HTR-8/SVneo (cell line): ENCODE measurements at regions not wholly inside any gene's neighbourhood (a gene's known extent, or its start where the extent isn't known, plus 50 kb on each side); places are given as distances from the start of the nearest gene placed in this dataset.

Experiments used
- DNase-seq: peaks from one replicate; pipeline ENCODE4 v3.0.0; 2011; ENCODE audit warnings: low spot score, mixed read lengths; ENCODE audit not compliant: insufficient read length
- FAIRE-seq: peaks from 2 replicates; lab custom pipeline; 2011; peaks lifted over from hg19 to GRCh38; lab: Jason Lieb, UNC

- no peak for FAIRE-seq
- DNase-seq = no peak
Observed at GRCh38 chr4:54933579-54933978, 191.8 kb downstream of the KDR start.

DNA sequence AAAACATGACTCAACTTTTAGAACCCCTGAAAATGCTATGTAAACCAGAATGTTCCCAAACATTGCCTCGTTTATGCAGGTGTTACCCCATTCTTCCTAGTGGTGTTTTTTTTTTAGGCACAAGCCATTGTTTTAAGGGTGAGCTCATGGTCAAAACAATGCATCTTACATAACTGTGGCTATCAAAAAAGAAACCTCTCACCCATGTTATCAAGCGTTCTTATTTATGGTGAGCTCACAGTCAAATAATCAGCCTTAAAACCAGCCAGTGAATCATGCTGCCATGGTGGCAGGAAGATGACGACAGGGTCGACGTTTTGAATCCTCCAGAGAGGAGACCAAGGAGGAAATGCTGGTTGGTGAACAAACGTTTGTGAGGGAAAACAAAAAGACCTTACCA lies 195.2 kb downstream of the KDR start:
- FAIRE-seq (no peak), DNase-seq (no peak)

DNA sequence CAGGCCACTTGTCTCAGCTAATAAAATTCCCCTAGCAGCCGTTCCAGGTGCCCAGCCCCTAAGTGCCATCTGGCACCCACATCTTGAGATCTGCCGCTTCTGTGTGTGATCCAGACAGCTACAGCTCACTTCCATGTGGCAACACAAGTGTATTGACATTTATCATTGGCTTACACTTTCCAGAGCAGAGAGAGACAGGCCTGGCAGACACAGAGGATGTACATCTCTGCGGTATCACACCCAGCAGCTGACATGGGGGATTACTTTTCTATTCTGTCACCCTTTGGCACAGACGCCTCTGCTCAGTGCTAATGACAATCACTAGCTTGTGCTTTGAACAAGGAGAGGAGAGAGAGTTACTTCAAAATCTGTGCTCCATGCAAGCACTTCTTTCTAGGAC lies 195.9 kb downstream of the KDR start:
- FAIRE-seq = no peak
- no peak for DNase-seq

DNA sequence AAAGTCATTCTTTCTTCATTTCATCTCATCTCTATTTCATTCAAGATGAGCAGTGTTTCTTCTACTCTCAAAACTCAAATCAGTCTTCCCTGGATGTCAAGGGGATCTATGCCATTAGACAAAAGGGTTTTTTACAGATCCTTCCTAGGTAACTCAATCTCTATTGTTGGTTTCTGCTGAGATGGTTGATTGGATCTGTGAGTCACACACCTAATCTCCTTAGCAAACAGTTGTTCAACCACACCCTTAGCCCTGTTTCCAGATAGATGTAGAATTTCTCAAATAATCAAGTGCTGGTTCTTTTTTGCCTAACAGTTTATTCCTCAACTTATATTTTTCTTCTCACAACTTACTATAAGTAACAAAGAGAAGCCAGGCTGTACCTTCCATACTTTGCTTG lies 200.5 kb downstream of the KDR start:
- no peak for DNase-seq
- no peak for FAIRE-seq

GRCh38 chr4:54915276-54915675 lies 210.1 kb downstream of the KDR start:
- no peak for FAIRE-seq

GRCh38 chr4:54914781-54915180 lies 210.6 kb downstream of the KDR start:
- no peak for DNase-seq
- FAIRE-seq = no peak

More at GRCh38 chr4:54915276-54915675, 210.1 kb downstream of the KDR start:
- no peak for DNase-seq

- DNase-seq (no peak), FAIRE-seq (no peak)
Observed at GRCh38 chr4:54913751-54914526, 211.5 kb downstream of the KDR start.

DNA sequence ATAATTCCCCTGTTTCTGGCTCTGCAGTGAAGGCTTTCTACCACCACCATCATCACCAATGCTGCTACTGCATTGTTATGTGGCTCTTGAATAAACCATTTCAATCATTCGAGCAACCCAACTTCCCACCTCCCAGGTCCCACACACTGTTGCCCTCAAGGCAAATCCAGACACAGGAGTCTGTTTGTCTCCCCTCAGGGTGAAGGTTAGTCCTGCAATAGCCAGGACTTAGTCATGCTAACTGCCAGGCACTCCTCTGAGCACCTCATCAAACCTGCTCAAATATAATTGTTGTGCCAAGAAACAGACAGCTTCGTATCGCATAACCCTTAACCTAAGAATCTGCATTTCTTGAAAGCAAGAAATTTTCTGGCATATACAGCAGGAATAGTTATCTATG lies 213.2 kb downstream of the KDR start:
- FAIRE-seq (no peak), DNase-seq (no peak)

DNA sequence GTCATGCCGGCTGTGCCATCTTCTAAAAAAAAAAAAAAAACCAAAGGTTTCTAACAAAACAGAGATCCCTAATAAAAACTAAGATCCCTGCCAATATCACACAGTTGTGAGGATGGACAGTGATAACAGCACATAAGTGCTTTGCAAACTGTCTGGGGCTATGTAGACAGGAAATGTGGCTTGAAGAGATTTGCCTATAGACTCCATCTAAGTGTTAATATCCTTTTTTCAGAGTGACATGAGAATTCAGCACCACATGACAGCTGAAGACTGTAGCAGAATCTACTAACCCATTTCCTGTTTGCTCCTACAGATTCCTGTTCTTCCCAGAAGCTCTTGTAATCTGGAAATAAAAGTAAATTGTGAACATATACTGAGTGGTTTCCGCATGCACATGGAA lies 215.4 kb downstream of the KDR start:
- FAIRE-seq (no peak), DNase-seq (no peak)

DNA sequence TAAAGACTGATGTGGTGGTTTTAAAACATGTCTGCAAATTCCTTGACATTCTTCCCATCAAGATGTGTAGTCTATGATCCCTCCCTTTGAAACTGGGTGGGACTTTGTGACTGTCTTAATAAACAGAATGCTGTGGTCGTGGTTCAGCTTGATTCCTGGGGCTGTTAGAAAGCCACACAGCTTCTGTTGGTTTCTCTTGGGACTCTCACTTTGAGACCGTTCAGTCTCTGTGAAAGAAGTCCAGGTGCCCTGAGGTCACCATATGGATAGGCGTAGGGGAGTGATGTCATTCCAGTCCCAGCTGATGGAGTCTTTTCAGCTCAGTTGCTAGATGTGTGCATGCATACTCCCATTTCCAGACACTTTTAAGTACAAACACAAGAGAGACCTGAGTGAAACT lies 216.6 kb downstream of the KDR start:
- no peak for FAIRE-seq

DNA sequence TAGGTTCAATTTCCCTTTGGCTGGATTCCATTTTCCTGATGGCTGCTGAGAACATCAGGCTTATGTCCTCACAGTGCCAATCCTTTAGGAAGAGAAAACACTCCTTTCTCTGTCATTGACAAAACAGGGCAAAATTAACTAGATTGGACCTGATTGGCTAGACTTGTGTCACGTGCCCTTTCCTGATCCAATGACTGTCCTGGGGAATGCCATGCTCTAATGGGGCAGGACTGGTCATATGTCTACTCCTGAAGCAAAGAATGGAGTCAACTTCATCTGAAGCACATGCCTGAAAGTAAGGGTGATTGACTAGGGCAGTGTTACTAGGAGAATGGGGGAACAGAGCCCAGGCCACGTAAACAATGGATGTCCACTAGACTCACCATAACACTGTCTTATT lies 220.4 kb downstream of the KDR start:
- FAIRE-seq (no peak), DNase-seq (no peak)

More for the DNA sequence above, 216.6 kb downstream of the KDR start:
- DNase-seq = no peak

DNA sequence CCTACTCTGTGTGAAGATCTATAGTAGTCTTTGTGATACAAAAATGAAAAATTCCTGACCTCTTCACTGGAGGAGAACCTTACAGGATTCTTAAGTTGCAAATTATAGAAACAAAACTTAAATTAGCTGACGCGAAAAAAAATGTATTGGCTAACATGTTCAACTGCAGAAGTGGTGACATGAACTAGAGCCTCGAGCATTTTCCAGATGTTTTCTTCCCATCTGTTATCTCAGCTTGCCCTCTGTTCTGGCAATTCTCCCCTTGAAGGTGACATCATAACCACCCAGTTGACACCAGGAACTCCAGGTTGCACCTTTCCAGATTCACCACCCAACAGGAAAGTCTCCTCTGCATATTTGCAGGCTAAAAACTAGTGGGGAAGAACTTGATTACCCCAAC lies 222.4 kb downstream of the KDR start:
- no peak for FAIRE-seq
- DNase-seq = no peak

DNA sequence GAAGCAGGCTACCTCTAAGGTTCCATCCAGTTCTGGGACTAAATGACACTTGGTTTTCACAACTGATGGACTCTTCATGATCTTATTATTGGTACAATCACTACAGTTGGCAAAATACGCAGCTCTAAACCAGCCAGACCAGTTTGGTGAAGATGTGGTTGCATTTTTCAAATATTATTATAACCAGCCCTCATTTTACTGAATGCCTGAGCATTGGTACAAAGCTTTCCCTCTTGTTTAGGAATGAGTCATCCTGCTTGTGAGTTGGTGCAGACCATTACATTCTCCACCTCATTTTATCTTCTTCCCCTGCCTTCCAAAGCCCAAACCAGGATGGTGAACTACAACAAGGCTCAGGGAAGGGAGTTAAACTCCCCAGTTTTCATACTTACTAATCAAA lies 223.1 kb downstream of the KDR start:
- DNase-seq (no peak), FAIRE-seq (no peak)

DNA sequence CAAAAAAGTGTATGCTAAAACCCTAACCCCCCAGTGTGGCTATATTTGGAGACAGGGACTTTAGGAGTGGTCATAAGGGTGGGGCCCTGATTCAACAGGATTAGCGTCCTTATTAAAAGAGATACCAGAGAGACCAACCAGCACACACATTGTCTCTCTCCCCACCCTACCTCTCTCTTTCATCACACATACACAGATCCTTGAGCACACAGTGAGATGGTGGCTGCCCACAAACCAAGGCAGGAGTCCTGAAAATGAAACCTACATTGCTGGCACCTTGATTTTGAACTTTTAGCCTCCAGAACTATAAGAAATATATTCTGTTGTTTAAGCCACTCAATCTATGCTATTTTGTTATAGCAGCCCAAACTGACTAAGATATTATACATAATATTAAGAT lies 224.2 kb downstream of the KDR start:
- DNase-seq = no peak

DNA sequence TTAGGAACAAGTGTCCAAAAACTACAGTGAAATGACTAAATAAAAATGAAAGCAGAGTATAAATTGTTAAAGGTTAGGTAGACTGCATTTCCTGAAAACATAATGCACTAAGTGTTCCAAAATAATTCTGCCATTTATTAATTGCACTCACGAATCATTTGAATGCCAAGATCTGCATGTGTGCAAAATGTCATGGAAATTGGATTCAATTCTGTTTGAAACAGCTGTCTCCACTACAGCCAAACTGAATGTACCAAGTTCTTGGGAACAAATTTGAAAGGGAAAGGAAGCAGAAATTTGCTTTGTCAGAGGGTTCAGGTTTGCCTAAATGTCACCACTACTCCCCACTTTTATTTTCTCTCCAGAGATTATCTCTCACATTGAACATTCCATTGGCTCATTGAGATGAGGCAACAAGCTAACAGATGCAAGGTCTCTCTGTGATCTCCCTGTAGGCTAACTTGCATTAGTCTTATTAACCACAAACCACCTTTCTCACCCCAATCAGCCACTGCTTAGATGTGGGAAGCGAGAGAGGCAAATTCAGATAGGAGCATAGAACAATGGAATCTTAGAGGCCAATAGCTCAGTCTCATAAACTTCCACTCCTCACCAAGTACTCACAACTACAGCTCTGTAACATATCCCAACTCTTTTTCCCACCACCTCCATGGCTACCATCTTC lies 226.6 kb downstream of the KDR start:
- FAIRE-seq = no peak
- no peak for DNase-seq

More for the DNA sequence above, 224.2 kb downstream of the KDR start:
- no peak for FAIRE-seq

- DNase-seq (no peak), FAIRE-seq (no peak)
Observed at GRCh38 chr4:54898056-54898562, 227.3 kb downstream of the KDR start.

DNA sequence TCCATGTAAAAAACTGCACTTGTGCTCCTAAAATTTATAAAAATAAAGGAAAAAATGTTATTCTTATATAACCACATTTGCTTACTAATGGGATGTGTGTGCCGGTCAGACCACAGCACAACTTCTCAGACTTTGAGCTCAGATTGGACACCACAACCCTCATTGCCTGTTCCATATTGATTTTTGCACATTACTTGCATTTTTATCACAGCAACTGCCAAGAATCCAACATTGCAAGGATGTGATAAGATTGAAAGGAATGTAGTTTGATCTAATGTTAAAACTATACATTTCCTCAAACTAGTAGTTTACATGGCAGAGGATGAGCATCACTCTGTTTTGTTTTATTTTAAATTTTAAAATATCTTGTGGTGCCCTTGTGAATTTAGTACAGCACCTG lies 227.8 kb downstream of the KDR start:
- DNase-seq = no peak
- no peak for FAIRE-seq

DNA sequence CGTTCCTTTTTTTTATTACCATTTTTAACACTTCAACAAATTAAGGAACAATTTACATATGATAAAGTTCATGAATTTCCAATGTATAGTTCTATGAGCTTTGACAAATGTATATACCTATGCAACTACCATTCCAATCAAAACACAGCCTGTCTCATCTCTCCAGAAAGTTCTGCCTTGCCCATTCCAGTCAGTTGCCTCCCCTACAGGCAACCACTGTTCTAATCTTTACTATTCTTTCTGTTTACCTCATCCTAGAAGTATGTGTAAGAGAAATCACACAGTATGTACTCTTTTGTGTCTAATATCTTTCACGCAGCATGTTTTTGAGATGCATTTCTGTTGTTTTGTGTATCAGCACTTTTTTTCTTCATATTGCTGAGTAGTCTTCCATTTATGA lies 224.9 kb downstream of the KIT start:
- FAIRE-seq = no peak
- no peak for DNase-seq

- FAIRE-seq (no peak), DNase-seq (no peak)
Observed at GRCh38 chr4:54879576-54879975, 221.8 kb downstream of the KIT start.

- DNase-seq = no peak
- FAIRE-seq = no peak
Observed at GRCh38 chr4:54877006-54877405, 219.2 kb downstream of the KIT start.

GRCh38 chr4:54872261-54872660 lies 214.5 kb downstream of the KIT start:
- no peak for FAIRE-seq
- DNase-seq = no peak
